ENCODE measurements at regions not wholly inside any gene's neighbourhood (a gene's known extent, or its start where the extent isn't known, plus 50 kb on each side); places are given as distances from the start of the nearest gene placed in this dataset.
"Not testable (repeated sequence)": the region's sequence is repeated elsewhere in the genome, so short reads cannot be mapped to it uniquely, and the experiment has no call there.

DNA sequence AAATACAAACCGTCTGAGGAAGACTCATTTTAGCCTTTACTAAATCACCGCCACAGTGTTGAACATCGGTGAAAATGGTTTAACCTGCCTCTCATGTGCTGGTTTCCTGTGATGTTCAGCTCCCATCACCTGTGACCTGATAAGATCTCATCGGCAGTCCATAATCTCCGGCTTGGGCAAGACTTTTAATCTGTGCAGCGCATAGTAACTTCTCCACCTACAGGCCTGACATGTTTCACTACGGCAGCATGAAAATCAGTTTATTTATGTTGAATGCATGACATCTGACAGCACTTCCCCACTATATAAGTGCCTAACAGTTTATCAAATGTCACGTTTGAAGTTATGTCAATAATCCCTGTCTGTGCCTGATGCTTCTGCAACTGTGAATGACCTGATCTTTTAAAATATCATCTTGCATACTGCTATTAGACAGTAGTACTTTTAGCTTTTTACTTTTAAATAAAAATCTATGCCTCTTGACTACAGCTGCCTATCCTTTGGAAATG, 1919.8 kb upstream of the AGA start:
- H3K56ac ChIP-seq (ENCODE audit: extremely low read depth, insufficient read depth, low read length) = no peak overlapping the region
- 80% methylated on average over 1 of the region's 8 CpGs; no CpG with 5 or more reads in 1 of the 2 experiments for WGBS, 2 experiments (ENCODE audit: extremely low coverage in 2 of 2, insufficient read length in 1 of 2)
- H3K4me3 ChIP-seq (ENCODE audit: insufficient read depth, low read depth, low read length) = no peak overlapping the region
- no peak overlapping the region for H2AK5ac ChIP-seq (ENCODE audit: low read depth, low read length)
- no peaks in the 10 kb centered on the region for H3K4me1 ChIP-seq (ENCODE audit: control insufficient read depth, insufficient read depth, low read length)
- POLR2A ChIA-PET (ENCODE audit: unreplicated experiment) = no interaction called here
- CTCF ChIA-PET = no interaction called here
- no peak for DNase-seq
- H3K79me1 ChIP-seq (ENCODE audit: low read depth in 1 of 2, low read length in 2 of 2) = no peaks in the 10 kb centered on the region
- H3K4ac ChIP-seq (ENCODE audit: low read depth, low read length) = no peak overlapping the region
- no peaks in the 10 kb centered on the region for H3K9me1 ChIP-seq (ENCODE audit: insufficient read depth, low read length)
- H4K5ac ChIP-seq (ENCODE audit: low read depth, low read length) = no peak overlapping the region
- no peak overlapping the region for H3K27ac ChIP-seq (ENCODE audit: insufficient read depth, low read length)
- no peaks in the 10 kb centered on the region for H3K36me3 ChIP-seq (ENCODE audit: control insufficient read depth, insufficient read depth, low read length)
- H4K20me1 ChIP-seq (ENCODE audit: insufficient read depth, low read length) = no peaks in the 10 kb centered on the region
- no peak overlapping the region for H2BK15ac ChIP-seq (ENCODE audit: low read depth, low read length)
- no peaks in the 10 kb centered on the region for H3K27me3 ChIP-seq (ENCODE audit: control insufficient read depth, insufficient read depth, low read length)
- no peak overlapping the region for H3K4me2 ChIP-seq (ENCODE audit: low read depth, low read length)
- H3K9ac ChIP-seq (ENCODE audit: low read depth, low read length) = no peak overlapping the region
- no peak overlapping the region for H2BK20ac ChIP-seq (ENCODE audit: low read depth, low read length)
- H2AFZ ChIP-seq (replicated peaks; ENCODE audit: low read length, poor library complexity) = no peak overlapping the region
- intact Hi-C loops (cut with micrococcal nuclease) (no loop called here), dilution Hi-C loops (cut with HindIII; ENCODE audit: low sequenced_read_pairs, unreplicated experiment) (no loop called here), in situ Hi-C loops (cut with MboI; ENCODE audit: low sequenced_read_pairs) (no loop called here)
- H4K91ac ChIP-seq (ENCODE audit: insufficient read depth, low read depth, low read length) = no peak overlapping the region
- H2BK120ac ChIP-seq (ENCODE audit: low read depth, low read length) = no peak overlapping the region
- no peak overlapping the region for H2AK9ac ChIP-seq (replicated peaks; ENCODE audit: low read depth, low read length, poor library complexity)
- H3K23ac ChIP-seq (ENCODE audit: low read depth, low read length) = no peak overlapping the region
- ATAC-seq (ENCODE audit: low read depth) = no peak
- H3K9me3 ChIP-seq (ENCODE audit: control insufficient read depth, insufficient read depth, low read length) = no peaks in the 10 kb centered on the region
- no peak overlapping the region for H4K8ac ChIP-seq (ENCODE audit: low read depth in 2 of 2, low read length in 2 of 2)
- TF ChIP-seq NFE2L2 (IDR thresholded peaks at IDR 0.05; ENCODE audit: low read depth, low read length) (no peak), FOS (IDR thresholded peaks at IDR 0.05; ENCODE audit: low read depth, low read length) (no peak), MAZ (IDR thresholded peaks at IDR 0.05; ENCODE audit: borderline replicate concordance, low read depth, low read length) (no peak)
- H3K14ac ChIP-seq (replicated peaks; ENCODE audit: low read depth, low read length) = no peak overlapping the region
- no TSS peak for BruUV-seq (replicated peaks)
- no peak overlapping the region for H2BK5ac ChIP-seq (ENCODE audit: low read depth, low read length, poor library complexity, severe bottlenecking)
- H3K18ac ChIP-seq (ENCODE audit: low read depth, low read length) = no peak overlapping the region

DNA sequence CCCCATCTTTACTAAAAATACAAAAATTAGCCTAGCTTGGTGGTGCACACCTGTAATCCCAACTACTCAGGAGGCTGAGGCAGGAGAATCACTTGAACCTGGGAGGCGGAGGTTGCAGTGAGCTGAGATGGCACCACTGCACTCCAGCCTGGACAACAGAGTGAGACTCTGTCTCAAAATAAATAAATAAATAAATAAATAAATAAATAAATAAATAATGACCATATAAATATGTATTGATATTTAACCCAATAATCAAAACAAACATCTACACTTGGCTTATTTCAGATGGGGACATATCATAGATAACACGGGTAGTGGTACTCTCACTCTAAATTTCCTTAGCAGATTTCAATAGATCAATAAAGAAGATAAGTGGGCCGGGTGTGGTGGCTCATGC, 1923.7 kb upstream of the AGA start:
- H3K4me3 ChIP-seq (ENCODE audit: insufficient read depth, low read depth, low read length); intact Hi-C loops (cut with micrococcal nuclease); H3K79me1 ChIP-seq (ENCODE audit: low read depth in 1 of 2, low read length in 2 of 2); H4K91ac ChIP-seq (ENCODE audit: insufficient read depth, low read depth, low read length); ATAC-seq (ENCODE audit: low read depth); H4K5ac ChIP-seq (ENCODE audit: low read depth, low read length); H3K14ac ChIP-seq (replicated peaks; ENCODE audit: low read depth, low read length); H2BK15ac ChIP-seq (ENCODE audit: low read depth, low read length); H3K9me1 ChIP-seq (ENCODE audit: insufficient read depth, low read length); CTCF ChIA-PET; H3K4me1 ChIP-seq (ENCODE audit: control insufficient read depth, insufficient read depth, low read length); H3K4me2 ChIP-seq (ENCODE audit: low read depth, low read length); H3K27me3 ChIP-seq (ENCODE audit: control insufficient read depth, insufficient read depth, low read length); H3K9ac ChIP-seq (ENCODE audit: low read depth, low read length); H3K18ac ChIP-seq (ENCODE audit: low read depth, low read length); H3K9me3 ChIP-seq (ENCODE audit: control insufficient read depth, insufficient read depth, low read length); H3K36me3 ChIP-seq (ENCODE audit: control insufficient read depth, insufficient read depth, low read length); DNase-seq; H4K8ac ChIP-seq (ENCODE audit: low read depth in 2 of 2, low read length in 2 of 2); H2BK120ac ChIP-seq (ENCODE audit: low read depth, low read length); POLR2A ChIA-PET (ENCODE audit: unreplicated experiment); H2BK5ac ChIP-seq (ENCODE audit: low read depth, low read length, poor library complexity, severe bottlenecking); H2BK20ac ChIP-seq (ENCODE audit: low read depth, low read length); H3K4ac ChIP-seq (ENCODE audit: low read depth, low read length); dilution Hi-C loops (cut with HindIII; ENCODE audit: low sequenced_read_pairs, unreplicated experiment); in situ Hi-C loops (cut with MboI; ENCODE audit: low sequenced_read_pairs); H3K27ac ChIP-seq (ENCODE audit: insufficient read depth, low read length); H3K23ac ChIP-seq (ENCODE audit: low read depth, low read length); H4K20me1 ChIP-seq (ENCODE audit: insufficient read depth, low read length); H2AK9ac ChIP-seq (replicated peaks; ENCODE audit: low read depth, low read length, poor library complexity); BruUV-seq (replicated peaks); H2AFZ ChIP-seq (replicated peaks; ENCODE audit: low read length, poor library complexity); H3K56ac ChIP-seq (ENCODE audit: extremely low read depth, insufficient read depth, low read length); H2AK5ac ChIP-seq (ENCODE audit: low read depth, low read length): not testable (repeated sequence)
- WGBS, 2 experiments (ENCODE audit: extremely low coverage in 2 of 2, insufficient read length in 1 of 2) = no CpG with 5 or more reads among the region's 3 CpGs

Measured in IMR-90 (cell line).